ENCODE measurements at regions not wholly inside any gene's neighbourhood (a gene's known extent, or its start where the extent isn't known, plus 50 kb on each side); places are given as distances from the start of the nearest gene placed in this dataset.

DNA sequence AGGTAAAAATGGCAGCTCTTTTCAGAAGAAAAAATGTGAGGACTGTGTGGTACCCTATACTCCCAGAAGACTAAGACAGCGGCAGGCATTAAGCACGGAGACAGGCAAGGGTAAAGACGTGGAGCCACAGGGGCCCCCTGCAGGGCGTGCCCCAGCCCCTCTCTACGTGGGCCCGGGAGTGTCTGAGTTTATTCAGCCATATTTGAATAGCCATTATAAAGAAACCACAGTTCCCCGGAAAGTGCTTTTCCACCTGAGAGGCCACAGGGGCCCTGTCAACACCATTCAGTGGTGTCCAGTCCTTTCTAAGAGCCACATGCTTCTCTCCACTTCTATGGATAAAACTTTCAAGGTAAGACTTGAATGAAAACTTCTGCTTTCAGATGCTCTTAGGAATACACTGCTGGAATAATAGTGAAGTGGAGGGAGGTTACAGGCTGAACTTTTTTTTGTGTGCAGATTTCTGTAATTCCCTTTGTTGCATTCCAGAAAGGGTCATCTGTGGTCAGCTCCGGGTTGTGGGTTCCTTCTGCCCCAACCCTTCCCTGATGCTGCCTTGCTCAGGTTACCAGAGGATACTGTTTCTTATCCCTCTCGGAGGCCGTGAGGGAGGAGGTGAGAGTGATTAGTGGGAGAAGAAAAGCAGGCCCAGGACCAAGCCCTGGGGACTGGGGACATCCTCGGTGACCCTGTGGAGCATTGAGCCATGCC is 58.4 kb downstream of the SLC25A47 start:
- TF ChIP-seq, protein P1, sequence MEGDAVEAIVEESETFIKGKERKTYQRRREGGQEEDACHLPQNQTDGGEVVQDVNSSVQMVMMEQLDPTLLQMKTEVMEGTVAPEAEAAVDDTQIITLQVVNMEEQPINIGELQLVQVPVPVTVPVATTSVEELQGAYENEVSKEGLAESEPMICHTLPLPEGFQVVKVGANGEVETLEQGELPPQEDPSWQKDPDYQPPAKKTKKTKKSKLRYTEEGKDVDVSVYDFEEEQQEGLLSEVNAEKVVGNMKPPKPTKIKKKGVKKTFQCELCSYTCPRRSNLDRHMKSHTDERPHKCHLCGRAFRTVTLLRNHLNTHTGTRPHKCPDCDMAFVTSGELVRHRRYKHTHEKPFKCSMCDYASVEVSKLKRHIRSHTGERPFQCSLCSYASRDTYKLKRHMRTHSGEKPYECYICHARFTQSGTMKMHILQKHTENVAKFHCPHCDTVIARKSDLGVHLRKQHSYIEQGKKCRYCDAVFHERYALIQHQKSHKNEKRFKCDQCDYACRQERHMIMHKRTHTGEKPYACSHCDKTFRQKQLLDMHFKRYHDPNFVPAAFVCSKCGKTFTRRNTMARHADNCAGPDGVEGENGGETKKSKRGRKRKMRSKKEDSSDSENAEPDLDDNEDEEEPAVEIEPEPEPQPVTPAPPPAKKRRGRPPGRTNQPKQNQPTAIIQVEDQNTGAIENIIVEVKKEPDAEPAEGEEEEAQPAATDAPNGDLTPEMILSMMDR (IDR thresholded peaks at IDR 0.05; ENCODE audit: control insufficient read depth, insufficient read depth, low read depth, low read length, missing control alignments), result no peak
- H3K4me3 ChIP-seq (ENCODE audit: control insufficient read depth, low read depth, low read length), result no peak overlapping the region
- DNase-seq (ENCODE audit: low read depth), result no peak

DNA sequence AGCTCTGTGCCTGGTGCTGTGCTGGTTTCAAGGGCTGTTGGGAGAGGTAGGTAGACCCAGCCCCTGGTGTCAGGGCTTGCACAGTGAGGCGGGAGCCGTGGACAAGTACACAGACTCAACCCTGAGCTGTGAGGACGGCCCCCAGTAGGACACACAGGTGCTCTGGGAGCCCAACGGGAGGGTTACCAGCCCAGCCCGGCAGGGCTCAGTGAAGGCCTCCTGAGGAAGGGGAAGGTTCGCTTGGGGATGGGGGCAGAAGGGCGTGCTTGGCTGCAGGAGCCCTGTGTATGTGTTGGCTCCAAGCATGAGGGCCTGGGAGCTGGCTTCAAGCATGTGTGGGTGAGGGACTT is 58.9 kb downstream of the SLC25A47 start:
- TF ChIP-seq, protein P1 (IDR thresholded peaks at IDR 0.05; ENCODE audit: control insufficient read depth, insufficient read depth, low read depth, low read length, missing control alignments), result no peak
- DNase-seq (ENCODE audit: low read depth), result no peak
- no peak overlapping the region for H3K4me3 ChIP-seq (ENCODE audit: control insufficient read depth, low read depth, low read length)

DNA sequence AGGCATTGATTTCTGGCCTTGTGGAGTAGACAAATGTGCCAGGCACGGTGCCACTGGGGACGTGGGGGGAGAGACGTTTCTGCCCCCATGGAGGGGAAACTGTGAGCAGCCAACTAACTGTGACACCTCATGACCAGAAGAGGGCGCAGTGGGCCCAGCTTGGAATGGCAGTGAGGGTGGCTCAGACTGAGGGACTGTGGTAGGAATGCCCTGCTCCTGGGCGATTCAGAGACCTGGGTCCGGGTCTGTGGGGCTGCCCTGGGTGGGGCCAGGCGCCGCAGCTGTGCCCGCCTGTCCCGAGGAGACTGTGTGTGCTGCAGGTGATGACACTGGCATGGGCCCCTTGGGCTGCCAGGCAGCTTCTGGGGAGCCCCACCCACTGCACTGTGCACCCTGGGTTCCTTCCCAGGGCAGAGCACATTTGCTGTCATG is 60.6 kb downstream of the SLC25A47 start:
- no peak for DNase-seq (ENCODE audit: low read depth)
- TF ChIP-seq, protein P1 (IDR thresholded peaks at IDR 0.05; ENCODE audit: control insufficient read depth, insufficient read depth, low read depth, low read length, missing control alignments), result peak; percentile 91
- H3K4me3 ChIP-seq (ENCODE audit: control insufficient read depth, low read depth, low read length), result no peak overlapping the region

DNA sequence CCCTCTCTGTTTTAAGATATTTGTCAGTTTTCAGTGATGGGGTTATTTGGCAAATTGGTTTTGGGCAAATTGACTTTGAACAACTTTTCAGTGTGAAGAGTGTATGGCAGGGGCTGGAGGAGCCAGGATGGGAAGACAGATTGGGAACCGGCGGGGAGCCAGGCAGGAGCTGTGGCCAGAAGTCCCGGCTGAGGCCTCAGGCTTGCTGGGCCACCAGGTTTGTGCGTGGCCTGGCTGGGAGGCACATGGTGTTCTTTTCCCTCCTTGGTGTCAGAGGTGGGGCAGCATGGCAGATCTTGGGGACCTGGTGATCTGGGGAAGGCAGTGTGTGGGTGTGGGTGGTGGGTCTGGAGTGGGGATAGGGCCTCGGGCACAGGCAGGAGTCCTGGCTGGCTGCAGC is 61.1 kb downstream of the SLC25A47 start:
- no peak overlapping the region for H3K4me3 ChIP-seq (ENCODE audit: control insufficient read depth, low read depth, low read length)
- TF ChIP-seq, protein P1 (IDR thresholded peaks at IDR 0.05; ENCODE audit: control insufficient read depth, insufficient read depth, low read depth, low read length, missing control alignments), result no peak
- DNase-seq (ENCODE audit: low read depth), result no peak

DNA sequence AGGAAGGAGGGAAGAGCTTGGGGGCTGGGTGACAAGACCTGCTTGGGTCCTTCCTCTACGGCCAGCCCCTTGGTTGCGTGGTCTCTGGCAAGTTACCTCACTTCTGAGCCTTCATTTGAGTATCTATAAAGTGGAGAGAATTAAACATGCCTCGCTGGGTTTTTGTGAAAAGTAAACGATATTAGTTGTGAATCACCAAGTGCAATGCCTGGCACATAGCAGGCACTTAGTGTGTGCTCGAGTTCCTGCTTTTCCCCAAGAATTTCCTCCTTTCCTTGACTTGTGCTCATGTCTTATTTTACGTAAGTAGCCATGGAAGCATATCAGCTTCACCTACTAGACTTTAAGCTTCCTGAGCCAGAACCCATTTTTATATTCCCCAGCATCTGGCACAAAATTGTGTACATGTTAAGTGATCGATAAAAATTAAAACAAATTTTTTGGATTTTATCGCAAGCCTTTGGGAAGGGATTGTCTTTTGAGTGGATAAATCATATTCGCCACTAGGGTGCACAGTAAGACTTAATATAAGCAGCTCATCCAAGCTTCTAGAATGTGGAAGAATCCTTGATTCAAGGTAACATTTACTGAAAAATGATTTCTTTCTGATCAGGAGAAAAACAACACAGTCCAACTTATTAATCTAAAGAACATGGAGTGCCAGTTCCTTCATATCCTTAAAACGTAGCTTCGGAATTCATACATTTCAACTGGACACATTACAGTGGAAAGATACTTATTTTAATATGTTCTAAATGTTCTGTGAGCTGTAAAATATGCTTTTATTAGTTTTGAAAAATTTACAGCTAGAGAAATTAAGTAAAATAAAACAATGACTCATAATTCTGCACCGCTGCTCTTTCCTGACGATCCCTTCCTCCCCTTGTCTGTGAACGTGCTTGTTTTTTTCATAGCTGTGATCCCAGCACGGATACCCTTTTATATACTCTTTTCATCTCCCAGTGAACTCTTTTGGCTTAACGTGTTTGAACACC is 62.0 kb downstream of the SLC25A47 start:
- H3K4me3 ChIP-seq (ENCODE audit: control insufficient read depth, low read depth, low read length), result no peak overlapping the region
- TF ChIP-seq, protein P1 (IDR thresholded peaks at IDR 0.05; ENCODE audit: control insufficient read depth, insufficient read depth, low read depth, low read length, missing control alignments), result peak; percentile 39
- DNase-seq (ENCODE audit: low read depth), result no peak

DNA sequence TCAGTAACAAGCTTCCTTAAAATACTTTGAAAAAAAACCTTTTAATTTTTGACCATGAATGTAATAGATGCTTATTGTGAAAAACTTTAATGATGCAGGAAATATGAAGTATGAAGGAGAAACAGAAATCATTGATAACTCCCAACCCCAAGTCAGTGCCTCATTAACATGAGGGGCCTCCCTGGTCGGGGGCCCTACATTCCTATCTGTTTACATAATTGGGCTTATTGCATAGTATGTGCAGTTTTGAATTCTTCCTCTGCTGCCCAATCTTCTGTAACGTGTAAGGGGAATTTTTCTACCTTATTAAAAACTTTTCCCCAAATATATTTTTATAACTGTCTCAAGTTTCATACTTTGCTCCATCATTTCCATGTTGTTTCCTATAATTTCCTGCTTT is 63.0 kb downstream of the SLC25A47 start:
- H3K4me3 ChIP-seq (ENCODE audit: control insufficient read depth, low read depth, low read length), result no peak overlapping the region
- TF ChIP-seq, protein P1 (IDR thresholded peaks at IDR 0.05; ENCODE audit: control insufficient read depth, insufficient read depth, low read depth, low read length, missing control alignments), result no peak
- DNase-seq (ENCODE audit: low read depth), result no peak

All from AG09309 (cell line).